HG02571 (cell line): ENCODE measurements at regions not wholly inside any gene's neighbourhood (a gene's known extent, or its start where the extent isn't known, plus 50 kb on each side); places are given as distances from the start of the nearest gene placed in this dataset.
"Not testable (repeated sequence)": the region's sequence is repeated elsewhere in the genome, so short reads cannot be mapped to it uniquely, and the experiment has no call there.

Source experiments
- ATAC-seq: cut with Tn5 transposase; IDR thresholded peaks from one replicate; pipeline ENCODE4 v1.9.1; 2021; ENCODE audit warnings: mild to moderate bottlenecking, moderate library complexity; ENCODE audit not compliant: unreplicated experiment

DNA sequence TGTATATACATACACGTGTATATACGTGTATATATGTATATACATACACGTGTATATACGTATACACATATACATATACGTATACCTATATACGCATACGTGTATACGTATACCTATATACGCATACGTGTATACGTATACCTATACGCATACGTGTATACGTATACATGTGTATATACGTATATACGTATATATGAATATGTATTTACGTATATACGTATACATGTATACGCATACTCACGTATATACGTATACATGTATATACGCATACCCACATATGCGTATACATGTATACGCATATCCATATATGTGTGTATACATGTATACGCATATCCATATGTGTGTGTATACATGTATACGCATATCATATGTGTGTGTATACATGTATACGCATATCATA lies 487.8 kb upstream of the TMEFF2 start:
- not testable (repeated sequence) for ATAC-seq

DNA sequence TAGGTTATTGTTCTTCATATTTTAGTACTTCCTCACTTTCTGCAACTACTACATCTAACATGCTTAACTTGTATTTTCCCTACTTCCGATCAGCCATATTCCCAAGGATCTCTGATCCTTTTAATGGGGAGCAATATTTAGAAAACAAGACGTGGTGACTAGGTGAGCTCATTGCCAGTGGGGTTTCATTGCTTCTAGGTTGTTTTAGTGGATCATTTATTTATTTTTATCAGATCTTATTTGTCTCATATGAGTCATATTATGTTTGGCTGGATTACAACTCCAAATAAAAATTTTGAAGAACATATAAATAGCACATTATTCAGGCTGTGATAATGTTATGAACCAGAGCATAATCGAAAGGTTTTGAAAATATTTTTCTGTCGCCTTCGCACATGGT lies 480.9 kb upstream of the TMEFF2 start:
- ATAC-seq = no peak

DNA sequence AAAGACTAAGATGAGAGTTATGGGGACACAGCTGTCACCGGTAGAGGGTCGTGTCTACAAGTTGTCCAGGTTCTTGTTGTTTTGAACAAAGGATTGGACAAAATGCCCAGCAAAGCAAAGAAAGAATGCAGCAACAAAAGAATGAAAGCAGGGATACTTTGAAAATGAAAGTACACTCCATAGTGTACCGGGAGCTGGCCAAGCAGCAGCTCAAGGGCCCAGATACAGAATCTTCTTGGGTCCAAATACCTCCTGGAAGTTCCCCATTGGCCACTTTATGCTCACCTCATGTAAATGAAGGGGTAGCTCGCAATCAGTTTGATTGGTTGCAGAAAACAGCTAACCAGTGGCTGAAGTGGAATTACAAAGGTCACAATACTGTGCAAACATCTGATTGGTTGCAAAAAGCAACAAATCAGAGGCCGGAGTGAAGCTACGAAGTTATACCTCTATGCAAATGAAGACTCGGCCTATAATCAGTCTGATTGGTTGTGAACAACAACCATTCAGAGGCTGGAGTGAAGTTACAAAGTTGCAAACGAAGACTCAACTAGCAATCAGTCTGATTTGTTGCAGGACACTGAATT lies 474.9 kb upstream of the TMEFF2 start:
- no peak for ATAC-seq

DNA sequence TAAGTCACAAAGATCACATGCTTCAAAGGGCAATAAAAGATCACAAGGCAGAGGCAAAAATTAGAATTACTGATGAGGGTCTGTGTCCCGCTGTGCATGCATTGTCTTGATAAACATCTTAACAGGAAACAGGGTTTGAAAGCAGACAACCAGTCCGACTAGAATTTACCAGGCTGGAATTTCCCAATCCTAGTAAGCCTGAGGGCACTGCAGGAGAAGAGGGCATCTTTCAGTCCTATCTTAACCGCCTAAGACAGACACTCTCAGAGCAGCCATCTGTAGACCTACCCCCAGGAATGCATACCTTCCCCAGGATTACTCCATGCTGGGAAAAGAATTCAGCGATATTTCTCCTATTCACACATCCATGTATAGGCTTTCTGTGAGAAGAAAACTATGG lies 465.8 kb upstream of the TMEFF2 start:
- ATAC-seq = not testable (repeated sequence)

DNA sequence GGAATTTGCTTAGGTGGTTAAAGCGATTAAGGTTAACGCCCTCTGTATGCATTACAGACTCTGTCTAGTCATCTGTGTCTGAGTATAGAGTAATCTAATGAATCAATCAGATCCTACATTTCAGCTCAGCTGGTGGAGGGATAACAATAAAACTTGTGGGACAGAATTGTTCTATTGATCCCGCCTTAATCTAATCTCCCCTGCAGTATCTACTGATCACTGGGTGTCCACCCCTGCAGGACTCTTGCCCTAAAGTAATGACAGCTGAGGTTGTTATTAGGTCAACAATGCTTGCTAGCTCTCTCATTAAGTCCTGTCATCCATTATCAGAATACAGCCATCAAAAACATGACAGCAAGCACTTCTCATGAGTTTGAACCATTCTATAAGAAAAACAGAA lies 462.6 kb upstream of the TMEFF2 start:
- ATAC-seq = no peak

DNA sequence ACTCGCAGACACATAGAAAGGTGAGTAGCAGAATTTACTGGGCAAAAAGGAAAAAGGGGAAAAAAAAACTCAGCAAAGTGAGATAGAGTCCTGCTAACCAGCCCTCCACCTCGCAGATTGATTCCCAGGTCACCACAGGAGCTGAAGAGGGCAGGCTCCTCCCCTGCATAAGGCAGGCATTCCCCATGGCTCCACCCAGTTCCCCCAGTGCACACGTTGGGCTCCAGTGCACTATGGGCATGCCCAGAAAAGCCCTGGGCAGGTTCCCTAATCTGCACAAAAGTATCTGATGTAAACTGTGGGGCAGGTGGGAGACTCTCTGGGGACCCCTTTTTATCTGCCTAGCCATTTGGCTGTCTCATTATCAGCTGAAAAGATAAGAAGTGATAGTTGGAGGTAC lies 461.2 kb upstream of the TMEFF2 start:
- ATAC-seq = no peak

DNA sequence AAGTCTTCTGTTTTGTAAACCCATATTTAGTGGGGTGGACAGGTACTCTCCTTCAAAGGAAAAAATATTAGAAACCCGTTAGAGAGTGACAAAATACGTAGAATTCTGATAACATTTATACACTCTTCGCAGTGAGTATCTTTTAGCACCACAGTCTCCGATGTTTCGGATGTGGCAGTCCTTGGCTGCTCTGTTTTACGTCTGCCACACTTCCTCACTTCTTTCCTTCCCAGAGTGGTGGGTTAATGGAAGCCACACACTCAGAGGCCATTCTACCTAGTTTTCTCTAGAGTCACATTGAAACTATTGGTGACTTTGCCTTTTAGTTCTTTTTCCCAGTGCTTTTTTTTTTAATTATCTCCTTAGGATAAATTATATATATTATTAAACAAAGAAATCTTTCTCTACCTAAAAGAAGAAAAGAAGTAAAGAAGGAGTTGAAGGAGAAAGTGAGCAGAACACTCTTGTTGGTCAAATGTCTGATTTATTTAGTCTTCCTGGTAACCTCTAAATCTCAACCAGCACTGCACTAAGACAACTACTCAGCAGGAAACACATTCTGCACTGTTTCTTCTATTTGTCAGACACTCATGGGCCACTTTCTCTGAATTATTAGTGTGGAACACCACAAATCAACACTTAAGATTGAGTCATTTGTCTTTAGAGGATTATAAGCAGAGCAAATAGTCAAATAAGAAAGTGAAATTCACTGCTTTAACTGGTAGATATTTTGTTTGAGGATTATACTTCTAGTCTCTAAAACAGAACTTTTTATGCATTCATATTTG lies 451.3 kb upstream of the TMEFF2 start:
- ATAC-seq = no peak

DNA sequence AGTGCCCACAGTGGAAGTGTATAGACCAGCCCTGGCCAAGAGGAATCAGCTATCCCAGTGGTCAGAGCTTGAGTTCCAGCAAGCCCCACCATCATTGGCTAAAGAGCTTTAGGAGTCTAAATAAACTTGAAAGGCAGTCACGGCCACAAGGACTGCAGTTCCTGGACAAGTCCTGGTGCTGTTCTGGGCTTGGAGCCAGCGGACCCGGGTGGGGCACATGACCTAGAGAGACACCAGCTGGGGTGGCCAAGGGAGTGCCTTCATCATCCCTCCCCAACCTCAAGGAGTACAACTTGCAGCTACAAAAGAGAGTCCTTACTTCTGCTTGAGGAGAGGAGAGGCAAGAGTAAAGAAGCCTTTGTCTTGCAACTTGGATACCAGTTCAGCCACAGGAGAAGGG lies 439.8 kb upstream of the TMEFF2 start:
- ATAC-seq = no peak

DNA sequence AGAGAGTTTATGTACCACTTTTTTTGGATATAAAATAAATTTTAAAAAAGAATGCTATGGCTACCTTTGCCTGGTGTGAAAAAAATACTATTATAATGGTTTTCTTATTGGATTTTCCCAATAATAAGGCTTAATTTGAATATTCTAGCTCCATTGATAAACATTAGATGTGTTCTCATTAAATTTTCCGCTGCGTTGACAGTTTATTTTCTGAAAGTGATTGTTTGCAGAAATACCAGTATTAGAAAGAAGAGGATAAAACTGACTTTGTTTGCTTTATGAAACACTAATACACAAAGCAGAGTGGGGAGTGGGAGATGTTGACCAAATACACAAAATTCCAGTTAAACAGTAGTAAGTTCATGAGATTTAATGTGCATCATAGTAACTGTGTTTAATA lies 433.3 kb upstream of the TMEFF2 start:
- ATAC-seq = no peak

DNA sequence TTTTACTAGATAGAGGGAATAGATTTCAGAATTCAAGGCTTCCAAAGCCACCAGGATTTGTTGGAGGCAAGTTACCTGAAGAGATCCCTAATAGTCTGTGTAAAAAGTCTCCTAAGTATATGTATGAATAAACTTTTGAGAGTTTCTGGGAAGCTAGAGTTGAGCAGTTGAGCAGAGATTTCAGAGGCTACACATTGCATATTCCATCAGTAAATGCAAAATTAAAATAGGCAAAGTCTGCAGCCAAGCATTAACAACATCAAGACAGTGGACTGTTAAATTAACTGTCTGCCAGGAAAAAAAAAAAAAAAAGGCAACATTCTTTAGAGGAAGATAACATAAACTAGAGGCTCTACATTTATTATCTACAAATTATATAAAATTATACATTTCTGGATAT lies 420.4 kb upstream of the TMEFF2 start:
- ATAC-seq = no peak

DNA sequence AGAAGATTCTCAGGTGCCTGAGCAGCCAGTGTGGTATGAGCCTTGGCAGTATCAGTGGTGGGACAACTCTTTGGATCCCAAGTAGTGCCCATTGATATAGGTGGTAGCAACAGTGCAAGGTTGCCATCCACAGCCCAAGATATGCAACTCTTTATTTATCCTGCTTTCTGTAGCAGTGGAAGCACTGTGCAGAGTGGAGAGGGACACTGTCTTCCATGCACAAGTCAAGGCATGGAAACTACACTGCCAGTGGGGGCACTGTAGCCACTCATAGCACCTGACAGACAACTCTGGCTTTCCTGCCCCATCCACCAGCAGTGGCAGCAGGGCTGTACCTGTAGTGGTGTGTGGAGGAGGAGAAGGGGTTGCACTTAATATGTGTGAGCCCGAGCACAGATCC lies 409.6 kb upstream of the TMEFF2 start:
- no peak for ATAC-seq

DNA sequence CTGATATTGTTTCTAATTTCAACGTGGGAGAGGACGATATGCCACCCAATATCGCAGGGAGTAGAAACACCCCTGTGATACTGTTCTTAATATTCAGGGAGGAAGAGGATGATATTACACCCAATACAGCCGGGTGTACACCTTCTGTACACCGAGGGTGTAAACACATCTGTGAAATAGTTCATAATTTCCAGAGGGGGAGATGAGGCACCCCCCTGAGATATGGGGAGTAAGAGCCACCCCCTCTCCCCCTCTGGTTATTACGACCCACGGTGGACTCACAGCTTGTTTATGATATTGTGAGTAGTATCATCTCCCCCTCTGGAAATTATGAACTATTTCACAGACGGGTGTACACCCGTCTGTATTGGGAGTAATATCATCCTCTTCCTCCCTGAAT lies 403.9 kb upstream of the TMEFF2 start:
- ATAC-seq = not testable (repeated sequence)

DNA sequence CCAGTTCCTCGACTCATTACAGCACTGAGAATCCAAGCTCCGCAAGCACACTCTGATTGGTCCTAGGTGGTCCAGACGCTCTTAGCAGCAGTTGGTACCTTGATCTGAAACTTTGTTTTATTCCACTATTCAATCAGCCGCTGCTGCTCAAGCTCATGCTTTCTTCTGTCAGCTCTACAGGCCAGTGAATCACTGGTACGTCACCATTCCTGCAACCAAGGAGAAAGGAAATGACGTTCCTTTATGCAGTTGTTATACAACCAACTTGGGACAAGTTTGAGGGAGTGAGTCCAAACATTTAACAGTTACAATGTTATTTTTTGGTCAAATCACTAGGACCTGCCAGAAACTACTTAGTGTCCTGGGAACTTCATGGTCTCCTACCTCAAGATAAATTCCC lies 398.8 kb upstream of the TMEFF2 start:
- ATAC-seq = no peak

DNA sequence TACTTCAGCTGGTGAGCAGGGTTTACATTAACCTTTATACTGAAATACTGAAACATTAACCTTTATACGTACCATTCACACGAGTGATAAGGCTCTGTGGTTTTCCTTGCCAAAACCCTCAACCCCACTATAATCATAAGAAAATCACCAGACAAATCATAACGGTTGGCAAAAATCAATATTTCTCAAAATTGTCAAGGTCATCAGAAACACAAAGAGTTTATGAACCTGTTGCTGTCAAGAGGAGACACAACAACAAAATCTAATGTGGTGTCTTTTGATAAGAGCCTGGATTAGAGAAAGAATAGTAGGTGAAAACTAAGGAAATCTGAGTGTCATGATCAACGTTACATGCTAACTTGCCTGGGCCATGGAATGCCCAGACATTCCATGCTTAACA lies 396.9 kb upstream of the TMEFF2 start:
- no peak for ATAC-seq

DNA sequence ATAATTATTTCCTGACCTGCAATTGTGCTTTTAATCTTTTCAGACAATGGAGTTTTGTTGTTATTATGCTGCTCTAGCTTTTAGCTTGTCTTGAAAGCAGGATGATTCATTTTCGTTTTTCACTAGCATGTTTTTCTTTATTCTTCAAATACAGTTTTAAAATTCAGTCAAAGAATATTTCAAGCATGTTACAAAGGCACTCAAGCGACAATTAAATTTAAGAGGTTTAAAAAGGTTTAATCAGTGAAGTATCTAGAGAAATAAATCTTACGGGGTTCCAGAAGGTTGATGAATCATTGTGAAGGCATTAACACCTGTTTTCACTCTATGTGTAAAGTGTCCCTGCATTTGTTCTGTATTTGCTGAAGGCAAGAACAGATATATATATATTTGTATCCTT lies 390.7 kb upstream of the TMEFF2 start:
- ATAC-seq = no peak

DNA sequence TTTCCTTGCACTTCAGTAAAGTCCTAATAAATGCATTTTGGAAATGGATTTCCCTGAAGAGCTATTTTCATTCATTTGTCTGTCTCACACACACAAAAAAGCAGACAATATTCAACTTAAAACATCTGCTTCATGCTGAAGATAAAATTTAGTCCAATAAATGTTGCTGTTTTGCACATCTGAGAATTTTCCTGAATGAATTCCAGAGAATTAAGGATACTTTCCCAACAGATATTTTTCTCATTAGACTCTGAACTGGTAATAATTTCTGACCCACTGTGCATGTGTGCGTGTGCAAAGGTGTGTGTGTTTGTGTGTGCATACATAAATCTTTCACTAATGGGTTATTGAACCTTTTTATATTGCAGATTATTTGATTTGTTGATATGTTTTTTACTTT lies 390.2 kb upstream of the TMEFF2 start:
- ATAC-seq = no peak

DNA sequence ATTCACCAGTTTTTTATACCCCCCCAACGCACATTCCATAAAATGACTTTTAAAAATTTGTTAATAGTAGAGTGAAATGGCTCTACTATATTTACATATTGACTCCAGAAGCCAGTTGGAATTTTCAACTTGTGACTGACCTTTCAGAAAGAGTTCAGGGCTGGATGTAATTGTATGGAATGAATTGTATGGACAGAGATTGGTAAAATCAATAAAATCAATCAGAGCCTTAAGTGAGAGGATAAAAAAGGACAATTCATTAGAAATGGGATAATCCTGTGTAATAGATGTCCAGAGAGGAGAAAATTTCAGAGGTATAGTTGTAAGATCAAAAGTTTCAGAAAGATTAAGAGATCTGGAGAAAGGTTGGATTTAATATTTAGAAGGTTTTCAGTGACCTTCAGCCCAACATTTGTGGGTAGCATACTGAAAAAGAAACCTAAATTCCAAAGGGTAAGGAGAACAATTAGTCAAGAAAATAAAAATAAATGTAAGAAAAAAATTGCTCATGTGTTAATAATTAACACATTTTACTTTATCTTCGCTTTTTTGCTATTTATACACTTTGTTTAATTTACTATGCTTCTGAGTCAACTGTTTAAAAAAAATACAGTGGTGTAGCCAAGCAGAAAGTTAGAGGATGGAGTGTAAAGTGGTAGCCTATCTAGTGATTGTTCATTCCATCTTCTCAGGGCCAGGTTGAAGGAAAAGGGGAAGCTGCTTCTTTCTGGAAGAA lies 385.4 kb upstream of the TMEFF2 start:
- no peak for ATAC-seq

DNA sequence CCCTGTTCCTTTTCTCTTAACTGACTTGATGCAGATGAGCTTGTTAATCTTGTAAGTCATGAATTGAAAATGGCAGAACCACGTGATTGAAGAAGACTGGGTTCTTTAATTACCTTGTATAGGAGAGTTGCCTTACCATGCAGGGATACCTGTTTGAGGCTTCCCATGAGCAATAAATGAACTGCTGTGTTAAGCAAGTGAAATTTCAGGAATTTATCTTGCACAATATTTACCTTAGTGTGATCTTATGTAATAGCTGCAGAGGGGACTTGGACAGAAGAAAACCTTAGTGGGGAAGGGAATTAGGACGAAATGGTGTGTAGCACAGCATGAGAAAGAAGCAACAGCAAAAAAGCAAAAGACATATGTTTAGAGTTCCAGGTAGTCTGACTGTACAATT lies 384.0 kb upstream of the TMEFF2 start:
- ATAC-seq = no peak

DNA sequence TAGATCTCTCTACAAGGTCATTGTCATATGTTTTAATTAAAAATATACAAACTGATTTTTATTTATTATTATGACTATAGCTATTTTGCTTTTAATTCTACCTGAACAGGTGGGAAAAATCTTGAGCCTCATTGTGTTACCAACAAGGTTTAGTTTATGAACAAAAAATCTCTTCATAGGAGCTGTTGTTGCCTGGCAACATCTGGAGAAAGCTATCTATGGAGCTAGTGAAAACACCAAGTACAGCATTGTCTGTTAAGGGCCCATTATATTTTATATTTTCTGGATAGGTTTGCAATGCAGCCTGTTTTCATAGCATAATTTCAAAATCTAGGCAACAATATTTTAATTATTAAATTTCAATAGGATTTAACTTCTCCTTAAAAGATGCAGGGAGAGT lies 383.0 kb upstream of the TMEFF2 start:
- ATAC-seq = no peak

DNA sequence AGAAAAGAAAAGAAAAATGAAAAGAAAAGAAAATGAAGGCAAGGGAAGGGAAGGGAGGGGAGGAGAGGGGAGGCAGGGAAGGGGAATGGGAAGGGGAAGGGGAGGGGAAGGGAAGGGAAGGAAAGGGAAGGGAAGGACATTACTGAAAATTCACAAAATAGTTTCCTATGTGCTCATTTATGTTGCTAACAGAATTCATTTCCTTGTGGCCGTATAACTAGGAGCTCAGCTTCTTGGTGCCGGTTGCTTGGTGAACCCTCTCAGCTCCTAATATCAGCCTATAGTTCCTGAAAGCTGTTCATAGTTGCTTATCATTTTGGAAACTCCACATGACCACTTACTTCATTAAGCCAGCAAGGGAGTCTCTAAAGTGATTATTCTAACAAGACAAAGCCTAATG lies 379.8 kb upstream of the TMEFF2 start:
- ATAC-seq = no peak

DNA sequence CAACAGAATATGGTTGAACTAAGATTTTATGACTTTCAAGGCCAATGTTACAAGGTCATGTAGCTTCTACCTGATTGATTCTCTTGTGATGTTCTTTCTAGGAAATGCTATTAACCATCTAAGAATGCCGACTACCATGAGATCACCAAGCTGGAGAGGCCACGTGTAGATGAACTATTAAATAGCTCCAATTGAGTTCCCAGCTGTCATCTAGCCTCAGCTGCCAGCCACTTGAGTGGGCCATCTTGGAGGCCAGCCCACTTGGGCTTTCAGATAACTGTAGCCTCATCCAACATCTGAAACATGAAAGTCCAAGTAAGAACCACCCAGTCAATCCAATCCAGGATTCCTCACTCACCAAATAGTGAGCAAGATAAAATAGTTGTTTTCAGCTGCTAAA lies 376.9 kb upstream of the TMEFF2 start:
- ATAC-seq = no peak

DNA sequence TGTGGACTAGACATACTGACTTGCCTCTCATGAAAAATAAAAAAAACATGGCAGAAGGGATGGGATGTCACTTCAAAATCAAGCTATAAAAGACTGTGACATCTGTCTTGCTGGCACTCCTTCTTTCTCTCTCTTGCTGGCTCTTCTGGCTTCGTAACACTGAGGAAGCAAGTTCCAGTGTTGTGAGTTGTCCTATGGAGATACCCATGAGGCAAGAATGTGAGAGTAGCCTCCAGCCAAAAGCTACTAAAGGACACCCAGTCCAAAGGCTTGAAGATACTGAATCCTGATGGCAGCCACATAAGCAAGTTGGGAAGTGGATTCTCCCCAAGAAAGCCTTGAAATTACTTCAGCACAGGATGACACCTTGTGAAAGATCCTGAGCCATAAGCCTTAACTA lies 376.1 kb upstream of the TMEFF2 start:
- no peak for ATAC-seq
